Bronchial epithelial cell (primary cell): ENCODE measurements at regions not wholly inside any gene's neighbourhood (a gene's known extent, or its start where the extent isn't known, plus 50 kb on each side); places are given as distances from the start of the nearest gene placed in this dataset.
"Not testable (repeated sequence)": the region's sequence is repeated elsewhere in the genome, so short reads cannot be mapped to it uniquely, and the experiment has no call there.

Source experiments
- DNase-seq: peaks from one replicate; pipeline ENCODE4 v3.0.0-alpha.2; 2010; ENCODE audit warnings: low read depth
- FAIRE-seq: peaks from 2 replicates; lab custom pipeline; 2011; peaks lifted over from hg19 to GRCh38; lab: Jason Lieb, UNC
- H3K27me3 ChIP-seq: 2 replicates; pipeline ENCODE4 v1.5.1; 2011; ENCODE audit warnings: low read length; ENCODE audit not compliant: control insufficient read depth, insufficient read depth
- H3K36me3 ChIP-seq: 2 replicates; pipeline ENCODE4 v1.5.1; 2011; ENCODE audit warnings: low read length; ENCODE audit not compliant: control insufficient read depth, insufficient read depth
- H3K4me3 ChIP-seq: 2 replicates; pipeline ENCODE4 v1.5.1; 2011; ENCODE audit warnings: mild to moderate bottlenecking, low read depth, low read length, control low read depth
- TF ChIP-seq, protein P1 (sequence below): IDR thresholded peaks from 2 replicates; pipeline ENCODE4 v1.5.1; 2011; ENCODE audit warnings: mild to moderate bottlenecking, moderate library complexity, low read length, control low read depth, inconsistent platforms; ENCODE audit not compliant: insufficient read depth, severe bottlenecking

GRCh38 chr6:112906726-112907125, 559.6 kb downstream of the RFPL4B start:
- Histone ChIP-seq H3K4me3 (no peak overlapping the region), H3K36me3 (no peaks in the 10 kb centered on the region), H3K27me3 (no peaks in the 10 kb centered on the region)
- TF ChIP-seq, protein P1, sequence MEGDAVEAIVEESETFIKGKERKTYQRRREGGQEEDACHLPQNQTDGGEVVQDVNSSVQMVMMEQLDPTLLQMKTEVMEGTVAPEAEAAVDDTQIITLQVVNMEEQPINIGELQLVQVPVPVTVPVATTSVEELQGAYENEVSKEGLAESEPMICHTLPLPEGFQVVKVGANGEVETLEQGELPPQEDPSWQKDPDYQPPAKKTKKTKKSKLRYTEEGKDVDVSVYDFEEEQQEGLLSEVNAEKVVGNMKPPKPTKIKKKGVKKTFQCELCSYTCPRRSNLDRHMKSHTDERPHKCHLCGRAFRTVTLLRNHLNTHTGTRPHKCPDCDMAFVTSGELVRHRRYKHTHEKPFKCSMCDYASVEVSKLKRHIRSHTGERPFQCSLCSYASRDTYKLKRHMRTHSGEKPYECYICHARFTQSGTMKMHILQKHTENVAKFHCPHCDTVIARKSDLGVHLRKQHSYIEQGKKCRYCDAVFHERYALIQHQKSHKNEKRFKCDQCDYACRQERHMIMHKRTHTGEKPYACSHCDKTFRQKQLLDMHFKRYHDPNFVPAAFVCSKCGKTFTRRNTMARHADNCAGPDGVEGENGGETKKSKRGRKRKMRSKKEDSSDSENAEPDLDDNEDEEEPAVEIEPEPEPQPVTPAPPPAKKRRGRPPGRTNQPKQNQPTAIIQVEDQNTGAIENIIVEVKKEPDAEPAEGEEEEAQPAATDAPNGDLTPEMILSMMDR, result no peak
- FAIRE-seq, result no peak
- DNase-seq, result no peak

- H3K27me3 ChIP-seq, result no peaks in the 10 kb centered on the region
- DNase-seq (peak; percentile 74), FAIRE-seq (no peak)
- TF ChIP-seq, protein P1, result no peak
- H3K36me3 ChIP-seq, result no peaks in the 10 kb centered on the region
- H3K4me3 ChIP-seq, result no peak overlapping the region
These were observed 562.7 kb downstream of the RFPL4B start for GRCh38 chr6:112909781-112910180.

- no peak for FAIRE-seq
These were observed 563.1 kb downstream of the RFPL4B start for GRCh38 chr6:112910256-112910655.

DNA sequence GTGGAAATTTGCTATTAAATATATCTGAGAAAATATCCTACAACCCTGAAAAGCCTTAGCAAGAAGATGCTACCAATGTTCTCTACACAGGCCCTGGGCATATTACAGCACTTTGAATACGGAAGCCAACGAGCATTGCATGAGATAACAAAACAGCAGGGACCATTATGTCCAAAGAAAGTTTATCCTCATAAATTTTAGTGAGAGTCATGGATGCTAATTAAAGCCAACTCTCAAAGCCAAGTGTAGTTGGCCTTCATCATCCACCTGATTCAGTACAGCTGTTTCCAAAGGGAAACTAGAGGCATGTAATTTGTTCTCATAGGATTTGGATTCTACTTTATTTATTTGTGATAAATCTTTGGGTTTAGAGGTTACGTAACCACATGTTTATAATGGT, 564.8 kb downstream of the RFPL4B start:
- DNase-seq (no peak), FAIRE-seq (no peak)
- no peak overlapping the region for H3K4me3 ChIP-seq
- H3K36me3 ChIP-seq, result no peaks in the 10 kb centered on the region
- TF ChIP-seq, protein P1, result no peak
- H3K27me3 ChIP-seq, result no peaks in the 10 kb centered on the region

More at GRCh38 chr6:112910256-112910655, 563.1 kb downstream of the RFPL4B start:
- peak; percentile 9 for DNase-seq
- no peaks in the 10 kb centered on the region for H3K27me3 ChIP-seq
- TF ChIP-seq, protein P1, result no peak
- H3K4me3 ChIP-seq, result no peak overlapping the region
- no peaks in the 10 kb centered on the region for H3K36me3 ChIP-seq

DNA sequence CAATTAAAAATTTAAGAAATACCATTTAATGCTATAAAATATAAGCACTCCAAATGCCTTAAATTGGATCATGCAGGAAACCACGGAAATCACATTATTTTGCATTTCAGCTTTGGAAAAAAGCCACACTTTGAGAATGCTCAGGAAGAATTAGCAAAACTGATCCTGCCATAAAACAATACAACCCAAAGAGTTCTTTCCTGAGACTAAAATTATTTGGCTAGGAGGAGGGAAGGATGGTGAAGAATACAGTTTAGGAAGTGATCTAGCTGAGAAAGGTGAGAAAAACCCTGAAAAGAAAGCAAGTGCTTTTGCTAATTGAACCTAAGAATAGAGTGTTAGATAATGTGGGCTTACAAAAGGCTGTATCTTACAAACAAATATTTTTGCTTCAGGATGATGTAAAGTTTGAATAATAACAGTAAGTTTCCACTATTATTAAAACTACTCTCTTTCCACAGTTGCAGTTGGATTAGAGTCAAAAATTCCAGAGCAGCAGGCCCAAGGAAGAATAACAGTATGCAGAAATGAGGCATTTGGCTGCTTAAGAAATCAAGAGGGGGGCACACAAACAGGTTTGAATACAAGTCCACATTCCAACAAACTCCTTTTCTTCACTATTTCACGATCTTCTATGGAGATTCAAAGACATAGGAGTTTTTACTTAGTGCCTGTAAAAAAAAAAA, 565.4 kb downstream of the RFPL4B start:
- no peak for FAIRE-seq
- no peaks in the 10 kb centered on the region for H3K36me3 ChIP-seq
- no peaks in the 10 kb centered on the region for H3K27me3 ChIP-seq
- TF ChIP-seq, protein P1, result no peak
- no peak overlapping the region for H3K4me3 ChIP-seq
- no peak for DNase-seq

- not testable (repeated sequence) for H3K36me3 ChIP-seq, FAIRE-seq, H3K4me3 ChIP-seq, DNase-seq, H3K27me3 ChIP-seq
These were observed 572.6 kb downstream of the RFPL4B start for GRCh38 chr6:112919744-112920143.
